ENCODE measurements at regions not wholly inside any gene's neighbourhood (a gene's known extent, or its start where the extent isn't known, plus 50 kb on each side); places are given as distances from the start of the nearest gene placed in this dataset.

GRCh38 chr11:103585401-103585800, 451.0 kb upstream of the DDI1 start:
- Histone ChIP-seq H3K4me3 (ENCODE audit: low read depth, low read length, poor library complexity, severe bottlenecking) (no peak overlapping the region), H3K36me3 (ENCODE audit: insufficient read depth, low read length) (no peaks in the 10 kb centered on the region), H3K4me1 (ENCODE audit: insufficient read depth, low read length, poor library complexity, severe bottlenecking) (no peaks in the 10 kb centered on the region), H3K4me2 (ENCODE audit: low read length) (no peak overlapping the region), H3K9me3 (ENCODE audit: low read length) (no peaks in the 10 kb centered on the region), H3K79me2 (ENCODE audit: insufficient read depth, low read depth, low read length) (no peaks in the 10 kb centered on the region), H4K20me1 (ENCODE audit: insufficient read depth, low read length) (no peaks in the 10 kb centered on the region), H3K27ac (ENCODE audit: low read depth, low read length, poor library complexity, severe bottlenecking) (no peak overlapping the region), H3K9me2 (ENCODE audit: insufficient read depth, low read length) (no peaks in the 10 kb centered on the region), H2AFZ (ENCODE audit: low read length) (no peak overlapping the region)
- no TSS peak for BruUV-seq (replicated peaks)
- ChIA-PET POLR2A (no interaction called here), CTCF (ENCODE audit: unreplicated experiment) (no interaction called here)
- intact Hi-C loops (cut with micrococcal nuclease; ENCODE audit: unreplicated experiment) = no loop called here
- DNase-seq (ENCODE audit: low spot score) = no peak
- no peak for TF ChIP-seq CTCF (conservative IDR thresholded peaks at IDR 0.05; ENCODE audit: low read length)
- TF ChIP-seq EZH2phosphoT487 (IDR thresholded peaks at IDR 0.05; ENCODE audit: borderline replicate concordance, low read depth, low read length) = no peak

GRCh38 chr11:103585911-103586310, 450.5 kb upstream of the DDI1 start:
- no peaks in the 10 kb centered on the region for H4K20me1 ChIP-seq (ENCODE audit: insufficient read depth, low read length)
- H3K4me3 ChIP-seq (ENCODE audit: low read depth, low read length, poor library complexity, severe bottlenecking) = no peak overlapping the region
- no peak for DNase-seq (ENCODE audit: low spot score)
- no peaks in the 10 kb centered on the region for H3K36me3 ChIP-seq (ENCODE audit: insufficient read depth, low read length)
- H2AFZ ChIP-seq (ENCODE audit: low read length) = no peak overlapping the region
- H3K9me3 ChIP-seq (ENCODE audit: low read length) = no peaks in the 10 kb centered on the region
- no peak overlapping the region for H3K27ac ChIP-seq (ENCODE audit: low read depth, low read length, poor library complexity, severe bottlenecking)
- no TSS peak for BruUV-seq (replicated peaks)
- no peaks in the 10 kb centered on the region for H3K9me2 ChIP-seq (ENCODE audit: insufficient read depth, low read length)
- TF ChIP-seq CTCF (conservative IDR thresholded peaks at IDR 0.05; ENCODE audit: low read length) = no peak
- no peak for TF ChIP-seq EZH2phosphoT487 (IDR thresholded peaks at IDR 0.05; ENCODE audit: borderline replicate concordance, low read depth, low read length)
- ChIA-PET POLR2A (interaction anchor here (0.7 to 0.8 kb wide), 3 partner anchors 8 to 989 kb away, joined by 3 to 4 read pairs (median 3); no protein-coding TSS in a partner anchor), CTCF (ENCODE audit: unreplicated experiment) (interaction anchor here (0.5 kb wide), 1 partner anchor 25 kb away, joined by 3 read pairs; no protein-coding TSS in a partner anchor)
- no peak overlapping the region for H3K4me2 ChIP-seq (ENCODE audit: low read length)
- intact Hi-C loops (cut with micrococcal nuclease; ENCODE audit: unreplicated experiment) = no loop called here
- H3K4me1 ChIP-seq (ENCODE audit: insufficient read depth, low read length, poor library complexity, severe bottlenecking) = no peaks in the 10 kb centered on the region
- H3K79me2 ChIP-seq (ENCODE audit: insufficient read depth, low read depth, low read length) = no peaks in the 10 kb centered on the region

- intact Hi-C loops (cut with micrococcal nuclease; ENCODE audit: unreplicated experiment) = no loop called here
- H3K4me2 ChIP-seq (ENCODE audit: low read length) = no peak overlapping the region
- TF ChIP-seq EZH2phosphoT487 (IDR thresholded peaks at IDR 0.05; ENCODE audit: borderline replicate concordance, low read depth, low read length) (no peak), CTCF (conservative IDR thresholded peaks at IDR 0.05; ENCODE audit: low read length) (no peak)
These were observed 449.7 kb upstream of the DDI1 start for GRCh38 chr11:103586756-103587155.

More at GRCh38 chr11:103586756-103587155, 449.7 kb upstream of the DDI1 start:
- H3K9me2 ChIP-seq (ENCODE audit: insufficient read depth, low read length) = no peaks in the 10 kb centered on the region
- H4K20me1 ChIP-seq (ENCODE audit: insufficient read depth, low read length) = no peaks in the 10 kb centered on the region
- H3K79me2 ChIP-seq (ENCODE audit: insufficient read depth, low read depth, low read length) = no peaks in the 10 kb centered on the region
- H3K27ac ChIP-seq (ENCODE audit: low read depth, low read length, poor library complexity, severe bottlenecking) = no peak overlapping the region
- ChIA-PET POLR2A (interaction anchor here (0.7 to 0.8 kb wide), 2 partner anchors 9 to 464 kb away, joined by 3 to 4 read pairs; no protein-coding TSS in a partner anchor), CTCF (ENCODE audit: unreplicated experiment) (no interaction called here)
- BruUV-seq (replicated peaks) = no TSS peak
- H2AFZ ChIP-seq (ENCODE audit: low read length) = no peak overlapping the region
- no peak for DNase-seq (ENCODE audit: low spot score)
- no peak overlapping the region for H3K4me3 ChIP-seq (ENCODE audit: low read depth, low read length, poor library complexity, severe bottlenecking)
- no peaks in the 10 kb centered on the region for H3K9me3 ChIP-seq (ENCODE audit: low read length)
- H3K4me1 ChIP-seq (ENCODE audit: insufficient read depth, low read length, poor library complexity, severe bottlenecking) = no peaks in the 10 kb centered on the region
- no peaks in the 10 kb centered on the region for H3K36me3 ChIP-seq (ENCODE audit: insufficient read depth, low read length)

Data from OCI-LY7 (cell line).